ENCODE measurements at regions not wholly inside any gene's neighbourhood (a gene's known extent, or its start where the extent isn't known, plus 50 kb on each side); places are given as distances from the start of the nearest gene placed in this dataset.

DNA sequence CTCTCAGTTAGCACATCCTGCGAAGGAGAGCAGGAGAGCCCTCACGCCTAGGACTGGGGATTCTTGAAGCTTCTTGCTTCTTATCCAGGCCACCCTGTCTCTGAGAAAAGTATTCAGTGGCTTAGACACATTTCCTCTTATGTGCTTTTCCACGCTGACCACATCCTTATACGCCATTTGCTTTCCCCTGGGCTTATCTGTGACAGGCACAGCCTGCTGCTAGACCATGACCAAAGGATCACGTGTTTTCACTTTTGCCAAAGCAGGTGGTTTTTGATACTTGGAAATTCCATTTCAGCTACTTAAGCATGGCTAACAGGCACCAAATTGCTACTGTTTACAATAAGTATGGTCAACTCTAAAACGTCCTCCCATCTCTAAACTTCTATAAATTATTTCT lies 587.4 kb downstream of the AACS start:
- H3K4me3 ChIP-seq (ENCODE audit: low read depth, low read length), result no peak overlapping the region
- TF ChIP-seq, protein P1, sequence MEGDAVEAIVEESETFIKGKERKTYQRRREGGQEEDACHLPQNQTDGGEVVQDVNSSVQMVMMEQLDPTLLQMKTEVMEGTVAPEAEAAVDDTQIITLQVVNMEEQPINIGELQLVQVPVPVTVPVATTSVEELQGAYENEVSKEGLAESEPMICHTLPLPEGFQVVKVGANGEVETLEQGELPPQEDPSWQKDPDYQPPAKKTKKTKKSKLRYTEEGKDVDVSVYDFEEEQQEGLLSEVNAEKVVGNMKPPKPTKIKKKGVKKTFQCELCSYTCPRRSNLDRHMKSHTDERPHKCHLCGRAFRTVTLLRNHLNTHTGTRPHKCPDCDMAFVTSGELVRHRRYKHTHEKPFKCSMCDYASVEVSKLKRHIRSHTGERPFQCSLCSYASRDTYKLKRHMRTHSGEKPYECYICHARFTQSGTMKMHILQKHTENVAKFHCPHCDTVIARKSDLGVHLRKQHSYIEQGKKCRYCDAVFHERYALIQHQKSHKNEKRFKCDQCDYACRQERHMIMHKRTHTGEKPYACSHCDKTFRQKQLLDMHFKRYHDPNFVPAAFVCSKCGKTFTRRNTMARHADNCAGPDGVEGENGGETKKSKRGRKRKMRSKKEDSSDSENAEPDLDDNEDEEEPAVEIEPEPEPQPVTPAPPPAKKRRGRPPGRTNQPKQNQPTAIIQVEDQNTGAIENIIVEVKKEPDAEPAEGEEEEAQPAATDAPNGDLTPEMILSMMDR (IDR thresholded peaks at IDR 0.05; ENCODE audit: borderline replicate concordance, insufficient read depth, low read depth, low read length), result no peak

DNA sequence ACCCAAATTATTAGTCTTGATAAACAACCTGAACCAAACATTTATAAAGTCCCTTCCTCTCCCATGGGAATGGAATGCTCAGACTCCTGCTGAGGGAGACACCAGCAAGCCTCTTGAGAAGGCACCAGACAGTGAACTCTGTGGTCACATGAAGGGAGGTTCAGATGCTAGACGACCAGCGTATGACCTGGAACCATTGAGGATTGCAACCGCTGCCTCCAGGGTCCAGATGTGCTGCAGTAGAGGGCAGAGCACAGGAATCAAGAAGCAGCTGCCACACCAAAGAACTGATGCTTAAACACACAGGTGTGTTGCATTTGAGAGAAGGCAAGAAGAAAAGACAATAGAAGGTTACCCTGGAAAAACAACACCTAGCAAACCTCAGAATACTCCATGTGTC lies 592.4 kb downstream of the AACS start:
- TF ChIP-seq, protein P1 (IDR thresholded peaks at IDR 0.05; ENCODE audit: borderline replicate concordance, insufficient read depth, low read depth, low read length), result no peak
- no peak overlapping the region for H3K4me3 ChIP-seq (ENCODE audit: low read depth, low read length)

DNA sequence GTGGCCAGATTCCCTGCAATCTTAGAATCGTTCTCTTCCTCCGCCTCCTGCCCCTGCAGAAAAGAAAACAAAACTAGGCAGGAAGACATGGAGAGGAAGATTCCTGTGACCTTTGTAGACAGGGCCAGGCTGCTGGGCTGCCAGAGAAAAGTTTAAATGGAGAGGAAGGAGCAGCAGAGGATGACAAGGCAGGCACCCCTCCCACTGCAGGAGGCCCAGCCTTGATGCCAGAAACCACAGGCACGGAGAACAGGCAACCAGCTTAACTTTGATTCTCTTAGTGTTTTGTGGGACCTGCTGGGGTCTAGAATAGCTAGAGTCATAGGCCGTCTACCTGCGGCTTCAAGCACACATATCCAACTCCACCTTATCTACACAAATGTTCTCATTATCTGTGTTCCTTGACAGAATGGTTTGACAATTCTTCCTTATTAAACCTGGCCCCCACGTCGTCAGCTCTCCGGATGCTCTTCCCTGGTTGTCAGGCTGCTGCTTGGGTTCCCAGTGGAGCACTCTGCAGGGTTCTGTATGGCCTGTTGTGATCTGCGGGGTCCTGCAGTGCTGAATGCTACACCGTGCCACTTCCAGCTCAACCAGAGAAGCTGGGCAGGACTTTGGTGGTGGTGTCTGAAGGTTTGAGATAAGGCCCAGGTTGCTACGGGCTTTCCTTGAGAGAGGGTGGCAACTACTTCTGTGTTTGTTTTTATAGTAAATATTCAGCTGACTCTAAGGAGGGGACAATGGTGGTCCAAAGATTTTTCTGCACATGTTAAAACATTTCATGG lies 609.5 kb downstream of the AACS start:
- H3K4me3 ChIP-seq (ENCODE audit: low read depth, low read length), result no peak overlapping the region

DNA sequence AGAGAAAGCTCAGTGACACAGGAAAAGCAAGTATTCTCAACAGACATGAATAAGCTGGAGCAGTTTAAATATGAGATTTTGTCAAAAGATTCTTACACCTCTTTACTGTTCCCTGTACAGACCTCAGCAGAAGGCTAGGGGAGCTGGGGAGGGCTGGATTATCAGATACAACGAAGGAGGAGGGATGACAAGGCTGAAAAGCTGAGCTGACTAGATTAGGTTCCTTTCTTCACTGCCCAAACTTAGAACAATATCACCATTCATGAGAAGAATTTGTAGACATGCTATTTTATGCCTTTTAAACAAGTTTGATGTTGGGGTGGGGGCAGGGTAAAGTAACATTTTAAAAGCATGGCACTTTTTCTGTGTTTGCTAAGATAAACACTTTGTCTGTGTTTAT lies 611.1 kb downstream of the AACS start:
- TF ChIP-seq, protein P1 (IDR thresholded peaks at IDR 0.05; ENCODE audit: borderline replicate concordance, insufficient read depth, low read depth, low read length), result no peak
- no peak overlapping the region for H3K4me3 ChIP-seq (ENCODE audit: low read depth, low read length)

More for the DNA sequence above, 609.5 kb downstream of the AACS start:
- TF ChIP-seq, protein P1 (IDR thresholded peaks at IDR 0.05; ENCODE audit: borderline replicate concordance, insufficient read depth, low read depth, low read length), result no peak

DNA sequence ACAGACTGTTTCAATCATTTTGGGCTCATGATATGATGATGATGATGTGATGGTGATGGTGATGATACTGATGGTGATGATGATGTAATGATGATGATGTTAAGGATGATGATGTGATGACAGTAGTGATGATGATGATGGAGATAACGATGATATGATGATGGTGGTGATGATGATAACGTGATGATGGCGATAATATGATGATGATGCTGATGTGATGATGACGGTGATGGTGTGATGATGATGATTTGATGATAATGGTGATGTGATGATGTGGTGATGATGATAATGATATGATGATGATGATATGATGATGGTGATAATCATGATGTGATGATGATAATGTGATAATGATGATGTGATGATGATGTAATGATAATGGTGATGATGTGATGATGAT lies 612.6 kb downstream of the AACS start:
- no peak overlapping the region for H3K4me3 ChIP-seq (ENCODE audit: low read depth, low read length)
- TF ChIP-seq, protein P1 (IDR thresholded peaks at IDR 0.05; ENCODE audit: borderline replicate concordance, insufficient read depth, low read depth, low read length), result no peak

DNA sequence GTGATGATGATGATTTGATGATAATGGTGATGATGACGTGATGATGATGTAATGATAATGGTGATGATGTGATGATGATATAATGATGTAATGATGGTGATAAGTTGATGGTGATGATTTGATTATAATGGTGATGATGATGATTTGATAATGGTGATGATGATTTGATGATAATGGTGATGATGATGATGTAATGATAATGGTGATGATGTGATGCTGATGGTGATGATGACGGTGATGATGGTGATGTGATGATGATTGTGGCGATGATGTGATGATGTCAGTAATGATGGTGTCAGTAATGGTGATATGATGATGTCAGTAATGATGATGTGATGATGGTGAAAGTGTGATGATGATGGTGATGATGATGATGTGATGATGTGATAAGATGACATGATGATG lies 613.4 kb downstream of the AACS start:
- H3K4me3 ChIP-seq (ENCODE audit: low read depth, low read length), result no peak overlapping the region
- TF ChIP-seq, protein P1 (IDR thresholded peaks at IDR 0.05; ENCODE audit: borderline replicate concordance, insufficient read depth, low read depth, low read length), result no peak

DNA sequence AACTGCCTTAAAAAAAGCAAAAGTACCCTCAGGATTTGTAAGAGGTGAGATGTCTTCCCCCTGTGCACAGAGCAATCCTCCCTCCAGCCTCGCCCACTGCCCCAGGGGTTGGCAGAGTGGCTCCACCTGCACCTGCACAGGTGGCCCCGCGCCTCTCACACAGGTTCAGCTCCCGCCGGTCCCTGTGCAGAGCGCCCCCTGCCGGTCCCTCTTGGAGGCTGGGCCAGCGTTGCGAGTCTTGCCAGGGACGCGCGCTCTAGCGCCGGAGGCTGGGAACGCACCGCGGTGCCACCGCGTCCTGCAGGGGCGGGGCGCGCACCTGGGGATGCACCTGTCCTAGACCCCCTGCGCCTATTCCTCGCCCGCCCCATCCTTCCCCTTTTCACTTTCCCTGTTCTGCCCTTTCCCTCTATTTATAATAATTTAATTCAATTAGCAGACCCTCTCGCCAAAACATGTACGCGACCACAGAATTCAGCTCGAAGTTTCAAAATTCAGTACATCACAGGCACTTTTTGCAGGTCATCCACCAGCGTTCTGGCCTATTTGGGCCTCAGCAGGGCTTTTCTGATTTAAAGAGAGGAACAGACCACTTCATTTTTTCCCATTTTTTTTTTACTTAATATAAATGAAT lies 618.6 kb downstream of the AACS start:
- TF ChIP-seq, protein P1 (IDR thresholded peaks at IDR 0.05; ENCODE audit: borderline replicate concordance, insufficient read depth, low read depth, low read length), result peak; percentile 91
- no peak overlapping the region for H3K4me3 ChIP-seq (ENCODE audit: low read depth, low read length)

Measured in GM12875 (cell line).